NT2/D1 (cell line): ENCODE measurements at regions not wholly inside any gene's neighbourhood (a gene's known extent, or its start where the extent isn't known, plus 50 kb on each side); places are given as distances from the start of the nearest gene placed in this dataset.

Experiments
- YY1 ChIP-seq: IDR thresholded peaks from 2 replicates; pipeline ENCODE4 v1.6.1; 2011; ENCODE audit not compliant: insufficient read length, insufficient read depth
- ZNF274 ChIP-seq: IDR thresholded peaks from 2 replicates; pipeline ENCODE4 v1.6.1; 2011; ENCODE audit warnings: mild to moderate bottlenecking, low read depth, low read length

GRCh38 chr1:17979815-17980214 is 127.8 kb upstream of the IGSF21 start:
- TF ChIP-seq ZNF274 (no peak), YY1 (no peak)
